RWPE2 (cell line): ENCODE measurements at regions not wholly inside any gene's neighbourhood (a gene's known extent, or its start where the extent isn't known, plus 50 kb on each side); places are given as distances from the start of the nearest gene placed in this dataset.

Source experiments
- ATAC-seq: fragments of 200-7000 bp; cut with Tn5 transposase; 3 replicates; pipeline ENCODE4 v1.9.1; 2021; ENCODE audit warnings: low read depth
- DNase-seq: peaks from one replicate; pipeline ENCODE4 v3.0.0-alpha.2; 2020; ENCODE audit warnings: low spot score
- H3K27ac ChIP-seq: fragments of 450-650 bp; 2 replicates; pipeline ENCODE4 v1.5.1; 2017; ENCODE audit warnings: mild to moderate bottlenecking; ENCODE audit not compliant: poor library complexity, severe bottlenecking
- H3K27me3 ChIP-seq: fragments of 250-450 bp; sonication (Bioruptor Pico); 2 replicates; pipeline ENCODE4 v1.5.1; 2021; ENCODE audit warnings: mild to moderate bottlenecking, moderate library complexity; ENCODE audit not compliant: insufficient read depth, poor library complexity, severe bottlenecking
- H3K36me3 ChIP-seq: fragments of 250-450 bp; sonication (Bioruptor Pico); 2 replicates; pipeline ENCODE4 v1.5.1; 2020; ENCODE audit warnings: low read depth, mild to moderate bottlenecking, moderate library complexity
- H3K4me1 ChIP-seq: fragments of 250-450 bp; sonication (Bioruptor Pico); 2 replicates; pipeline ENCODE4 v1.5.1; 2021; ENCODE audit warnings: mild to moderate bottlenecking, moderate library complexity; ENCODE audit not compliant: insufficient read depth, poor library complexity, severe bottlenecking
- H3K4me3 ChIP-seq: fragments of 250-450 bp; sonication (Bioruptor Pico); 2 replicates; pipeline ENCODE4 v1.5.1; 2021; ENCODE audit warnings: mild to moderate bottlenecking, moderate library complexity; ENCODE audit not compliant: severe bottlenecking
- H3K9me3 ChIP-seq: fragments of 250-450 bp; sonication (Bioruptor Pico); 2 replicates; pipeline ENCODE4 v1.5.1; 2021; ENCODE audit warnings: mild to moderate bottlenecking, moderate library complexity; ENCODE audit not compliant: severe bottlenecking
- TF ChIP-seq, protein P1 (sequence below): fragments of 450-650 bp; IDR thresholded peaks from one replicate; pipeline ENCODE4 v1.5.1; 2017; ENCODE audit warnings: mild to moderate bottlenecking, moderate library complexity; ENCODE audit not compliant: poor library complexity, severe bottlenecking

DNA sequence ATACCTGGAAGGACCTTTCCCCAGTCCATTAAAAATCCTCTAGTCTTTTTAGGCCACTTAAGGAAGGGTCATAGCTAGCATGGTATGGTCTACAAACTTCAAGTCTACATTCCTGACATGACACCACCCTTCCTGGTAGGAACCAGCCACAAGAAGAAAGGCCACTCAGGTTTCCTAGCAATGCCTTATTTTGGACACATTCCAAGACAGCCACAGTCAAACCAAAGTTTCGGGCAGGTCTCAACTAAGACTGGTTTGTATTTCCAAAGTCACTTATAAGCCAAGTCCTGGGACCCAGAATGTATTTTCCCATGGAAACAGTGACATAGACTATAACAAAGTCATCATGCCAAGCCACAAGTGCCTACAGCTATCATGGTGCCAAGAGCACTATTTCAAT is 50.6 kb upstream of the SLC44A3 start:
- H3K36me3 ChIP-seq, result no peaks in the 10 kb centered on the region
- no peaks in the 10 kb centered on the region for H3K27me3 ChIP-seq
- no peaks in the 10 kb centered on the region for H3K4me1 ChIP-seq
- no peak overlapping the region for H3K4me3 ChIP-seq
- TF ChIP-seq, protein P1, sequence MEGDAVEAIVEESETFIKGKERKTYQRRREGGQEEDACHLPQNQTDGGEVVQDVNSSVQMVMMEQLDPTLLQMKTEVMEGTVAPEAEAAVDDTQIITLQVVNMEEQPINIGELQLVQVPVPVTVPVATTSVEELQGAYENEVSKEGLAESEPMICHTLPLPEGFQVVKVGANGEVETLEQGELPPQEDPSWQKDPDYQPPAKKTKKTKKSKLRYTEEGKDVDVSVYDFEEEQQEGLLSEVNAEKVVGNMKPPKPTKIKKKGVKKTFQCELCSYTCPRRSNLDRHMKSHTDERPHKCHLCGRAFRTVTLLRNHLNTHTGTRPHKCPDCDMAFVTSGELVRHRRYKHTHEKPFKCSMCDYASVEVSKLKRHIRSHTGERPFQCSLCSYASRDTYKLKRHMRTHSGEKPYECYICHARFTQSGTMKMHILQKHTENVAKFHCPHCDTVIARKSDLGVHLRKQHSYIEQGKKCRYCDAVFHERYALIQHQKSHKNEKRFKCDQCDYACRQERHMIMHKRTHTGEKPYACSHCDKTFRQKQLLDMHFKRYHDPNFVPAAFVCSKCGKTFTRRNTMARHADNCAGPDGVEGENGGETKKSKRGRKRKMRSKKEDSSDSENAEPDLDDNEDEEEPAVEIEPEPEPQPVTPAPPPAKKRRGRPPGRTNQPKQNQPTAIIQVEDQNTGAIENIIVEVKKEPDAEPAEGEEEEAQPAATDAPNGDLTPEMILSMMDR, result no peak
- no peaks in the 10 kb centered on the region for H3K9me3 ChIP-seq
- DNase-seq (no peak), ATAC-seq (no peak)
- H3K27ac ChIP-seq, result no peak overlapping the region

DNA sequence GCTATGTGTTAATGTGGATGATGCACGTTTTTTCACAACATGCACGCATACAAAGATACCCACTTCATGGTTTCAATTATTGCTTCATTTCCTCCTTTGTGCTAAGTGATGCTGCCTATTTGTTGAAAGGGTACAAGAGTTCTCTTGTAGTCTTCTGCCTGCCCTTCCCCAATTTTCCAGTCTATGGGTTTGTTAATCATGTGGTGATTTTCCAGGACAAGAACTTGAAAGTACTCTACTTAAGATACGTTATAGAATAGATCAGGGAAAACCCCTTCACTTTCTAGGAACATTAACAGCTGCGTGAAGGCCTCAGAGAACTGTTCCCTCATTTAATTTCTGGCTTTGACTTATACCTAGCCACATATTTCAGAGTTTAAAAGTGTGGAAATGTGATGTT is 52.1 kb upstream of the SLC44A3 start:
- no peaks in the 10 kb centered on the region for H3K4me1 ChIP-seq
- DNase-seq, result no peak
- no peak for ATAC-seq
- H3K9me3 ChIP-seq, result no peaks in the 10 kb centered on the region
- H3K36me3 ChIP-seq, result no peaks in the 10 kb centered on the region
- TF ChIP-seq, protein P1, result no peak
- no peak overlapping the region for H3K4me3 ChIP-seq
- H3K27me3 ChIP-seq, result no peaks in the 10 kb centered on the region
- no peak overlapping the region for H3K27ac ChIP-seq

DNA sequence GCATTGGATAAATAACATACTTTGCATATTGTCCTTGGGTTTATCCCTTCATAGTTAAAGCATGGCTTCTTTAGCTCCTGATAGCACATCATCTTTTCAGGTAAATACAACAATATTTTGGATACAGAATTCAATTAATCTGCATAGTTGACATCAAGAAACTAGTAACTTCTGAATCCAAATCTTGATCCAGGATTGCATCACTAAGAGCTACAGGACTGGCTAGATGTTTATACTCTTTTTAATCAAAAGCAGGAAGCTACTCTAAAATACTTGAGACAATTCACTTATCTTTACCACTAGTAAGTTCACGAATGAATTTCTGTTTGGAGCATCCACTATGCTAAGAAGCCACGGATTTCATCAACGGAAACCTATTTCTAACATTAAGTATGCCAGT is 54.2 kb upstream of the SLC44A3 start:
- Histone ChIP-seq H3K4me3 (no peak overlapping the region), H3K27ac (no peak overlapping the region), H3K9me3 (no peaks in the 10 kb centered on the region), H3K36me3 (no peaks in the 10 kb centered on the region), H3K4me1 (no peaks in the 10 kb centered on the region), H3K27me3 (no peaks in the 10 kb centered on the region)
- no peak for DNase-seq
- TF ChIP-seq, protein P1, result no peak
- no peak for ATAC-seq

DNA sequence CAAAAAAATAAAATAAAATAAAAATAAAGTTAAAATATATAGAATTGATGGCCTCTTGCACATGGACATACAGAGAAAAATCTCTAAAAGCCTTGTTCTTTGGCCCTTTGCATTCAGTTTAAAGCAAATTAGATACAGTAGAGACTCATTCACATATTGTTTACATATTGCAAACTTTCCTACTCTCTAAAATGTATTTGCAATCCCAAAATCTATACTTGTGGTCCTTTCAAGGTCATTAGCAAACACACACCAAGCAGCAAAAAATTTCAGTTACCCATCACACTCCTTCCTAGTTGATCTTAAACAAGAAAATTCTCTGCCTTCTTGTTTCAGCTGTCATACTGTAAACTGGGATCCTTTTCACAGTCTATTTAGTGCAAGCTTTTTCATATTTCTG is 61.0 kb upstream of the SLC44A3 start:
- H3K36me3 ChIP-seq, result no peaks in the 10 kb centered on the region
- ATAC-seq (no peak), DNase-seq (no peak)
- TF ChIP-seq, protein P1, result no peak
- no peaks in the 10 kb centered on the region for H3K9me3 ChIP-seq
- H3K27me3 ChIP-seq, result no peaks in the 10 kb centered on the region
- H3K4me1 ChIP-seq, result no peaks in the 10 kb centered on the region
- no peak overlapping the region for H3K4me3 ChIP-seq
- H3K27ac ChIP-seq, result no peak overlapping the region

DNA sequence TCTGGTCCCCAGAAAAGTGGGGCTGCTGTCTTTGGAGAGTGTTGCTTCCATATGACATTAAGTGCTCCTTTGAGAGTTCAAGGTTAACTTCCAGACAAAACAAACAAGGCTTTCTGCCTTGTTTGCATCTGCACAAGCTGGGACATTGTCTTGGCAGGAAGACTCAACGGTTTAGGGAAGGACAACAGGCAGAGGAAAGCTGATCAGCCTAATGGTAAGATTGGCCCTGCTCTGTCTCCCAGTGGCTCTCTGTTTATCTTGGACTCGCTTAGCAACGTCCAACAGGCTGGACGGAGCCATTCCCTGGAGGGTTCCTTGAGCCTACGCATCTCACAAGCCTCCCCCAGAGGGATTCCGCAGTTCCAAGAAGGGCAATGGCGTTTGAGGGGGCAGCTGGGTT is 62.2 kb upstream of the SLC44A3 start:
- Histone ChIP-seq H3K27ac (no peak overlapping the region), H3K4me3 (no peak overlapping the region), H3K27me3 (no peaks in the 10 kb centered on the region), H3K4me1 (no peaks in the 10 kb centered on the region), H3K36me3 (no peaks in the 10 kb centered on the region), H3K9me3 (no peaks in the 10 kb centered on the region)
- ATAC-seq, result no peak
- DNase-seq, result no peak
- TF ChIP-seq, protein P1, result no peak
